Ovary (tissue), 7 donors: ENCODE measurements at regions not wholly inside any gene's neighbourhood (a gene's known extent, or its start where the extent isn't known, plus 50 kb on each side); places are given as distances from the start of the nearest gene placed in this dataset.

Source experiments
- DNase-seq, 5 donors: peaks; one replicate each; pipeline ENCODE4 v3.0.0-alpha.2; 2019 to 2020
- H3K27ac ChIP-seq, 2 donors: fragments of 200-600 bp; one replicate each; pipeline versions ENCODE4 v1.5.1 to v1.8.0; 2019 to 2022
- H3K27me3 ChIP-seq: fragments of 200-600 bp; one replicate; pipeline ENCODE4 v1.8.0; 2022
- H3K36me3 ChIP-seq: fragments of 200-600 bp; sonication (generic); one replicate; pipeline ENCODE4 v1.5.1; 2019
- H3K4me1 ChIP-seq: one replicate; pipeline ENCODE4 v1.8.1; 2013; ENCODE audit warnings: mild to moderate bottlenecking, moderate library complexity; ENCODE audit not compliant: insufficient read depth
- H3K4me3 ChIP-seq: fragments of 200-600 bp; sonication (generic); one replicate; pipeline ENCODE4 v1.5.1; 2017
- H3K9me3 ChIP-seq, 2 donors: fragments of 200-600 bp in 1 of 2; sonication (generic) in 1 of 2; one replicate each; pipeline versions ENCODE4 v1.5.1 to v1.8.1; 2013 to 2019; ENCODE audit warnings: mild to moderate bottlenecking in 1 of 2, moderate library complexity in 1 of 2
- CTCF ChIP-seq, 3 donors: fragments of 450-650 bp in 2 of 3; fragments of 200-600 bp in 1 of 3; IDR thresholded peaks; one replicate each; pipeline versions ENCODE4 v1.5.1 to v1.8.0; 2016 to 2022; ENCODE audit warnings: antibody characterized with exemption in 3 of 3, mild to moderate bottlenecking in 1 of 3
- EP300 ChIP-seq: sonication (generic); formaldehyde crosslinking; IDR thresholded peaks from one replicate; pipeline ENCODE4 v1.6.1; 2017; ENCODE audit warnings: antibody characterized with exemption
- POLR2A ChIP-seq: fragments of 450-650 bp; IDR thresholded peaks from one replicate; pipeline ENCODE4 v1.6.1; 2017; ENCODE audit warnings: antibody characterized with exemption, mild to moderate bottlenecking, moderate library complexity
- WGBS, 3 donors: extraction: QIAGEN DNeasy Blood & Tissue Kit in 1 of 3; methylation state at CpG; one replicate each; pipeline versions ENCODE4 v1.1.5 to v1.1.7; 2013 to 2017; 5-methylcytosine and 5-hydroxymethylcytosine counted together
- intact Hi-C, 4 donors: fragments of 100-400 bp; cut with DNase I; formaldehyde crosslinking; loops; one replicate each; pipeline versions ENCODE4 v1.11.0 to v1.15.1; 2022 to 2023
- donor health status: DM: no; HTN: no; CAD: no; lungs with moderate emphysema.
- donor health status: DM: no; HTN: no; CAD: no.
- donor health status: Bipolar disorder and iron deficiency.
- donor health status: DM: no; HTN: no; CAD: no.
- donor health status: DM: yes; HTN: yes; CAD: no.

- no peaks in the 10 kb centered on the region for H3K27me3 ChIP-seq
- no peaks in the 10 kb centered on the region for H3K9me3 ChIP-seq
- no peak for DNase-seq
- no peaks in the 10 kb centered on the region for H3K4me1 ChIP-seq
- intact Hi-C loops = no loop called here
- no peak overlapping the region for H3K4me3 ChIP-seq
- 60 to 71% (median 71%) methylated on average over 2 of the region's 2 CpGs for WGBS, 3 donors
- H3K36me3 ChIP-seq = no peaks in the 10 kb centered on the region
- TF ChIP-seq CTCF (IDR thresholded peaks at IDR 0.05) = no peak
- TF ChIP-seq POLR2A = no peak
- no peak for TF ChIP-seq EP300
- no peak overlapping the region for H3K27ac ChIP-seq
Measured at GRCh38 chr13:69292789-69293425, 814.7 kb upstream of the ATXN8OS start.

GRCh38 chr13:69291292-69291906 lies 816.2 kb upstream of the ATXN8OS start:
- Histone ChIP-seq H3K4me1 (no peaks in the 10 kb centered on the region), H3K27me3 (no peaks in the 10 kb centered on the region), H3K27ac (no peak overlapping the region), H3K4me3 (no peak overlapping the region), H3K36me3 (no peaks in the 10 kb centered on the region), H3K9me3 (no peaks in the 10 kb centered on the region)
- DNase-seq = no peak
- intact Hi-C loops = no loop called here
- no peak for TF ChIP-seq EP300
- TF ChIP-seq CTCF (IDR thresholded peaks at IDR 0.05) = no peak
- TF ChIP-seq POLR2A = no peak
- WGBS, 3 donors = 83 to 90% (median 89%) methylated on average over 1 of the region's 1 CpG

GRCh38 chr13:69288026-69288425 lies 819.6 kb upstream of the ATXN8OS start:
- no peaks in the 10 kb centered on the region for H3K9me3 ChIP-seq
- H3K4me1 ChIP-seq = no peaks in the 10 kb centered on the region
- no peak overlapping the region for H3K4me3 ChIP-seq
- H3K27ac ChIP-seq = no peak overlapping the region
- no peaks in the 10 kb centered on the region for H3K27me3 ChIP-seq
- DNase-seq = no peak
- H3K36me3 ChIP-seq = no peaks in the 10 kb centered on the region
- TF ChIP-seq EP300 (no peak), POLR2A (no peak), CTCF (IDR thresholded peaks at IDR 0.05) (no peak)
- intact Hi-C loops = no loop called here

GRCh38 chr13:69287050-69287698 lies 820.5 kb upstream of the ATXN8OS start:
- no peak for DNase-seq
- 86 to 88% (median 87%) methylated on average over 8 of the region's 8 CpGs for WGBS, 3 donors
- Histone ChIP-seq H3K27ac (no peak overlapping the region), H3K4me1 (no peaks in the 10 kb centered on the region), H3K27me3 (no peaks in the 10 kb centered on the region), H3K9me3 (no peaks in the 10 kb centered on the region), H3K36me3 (no peaks in the 10 kb centered on the region), H3K4me3 (no peak overlapping the region)
- no peak for TF ChIP-seq EP300
- no peak for TF ChIP-seq CTCF (IDR thresholded peaks at IDR 0.05)
- TF ChIP-seq POLR2A = no peak
- intact Hi-C loops = no loop called here
